ENCODE measurements at regions not wholly inside any gene's neighbourhood (a gene's known extent, or its start where the extent isn't known, plus 50 kb on each side); places are given as distances from the start of the nearest gene placed in this dataset.
A peak's percentile ranks its signal among the peaks of the same experiment; 100 is the strongest.

DNA sequence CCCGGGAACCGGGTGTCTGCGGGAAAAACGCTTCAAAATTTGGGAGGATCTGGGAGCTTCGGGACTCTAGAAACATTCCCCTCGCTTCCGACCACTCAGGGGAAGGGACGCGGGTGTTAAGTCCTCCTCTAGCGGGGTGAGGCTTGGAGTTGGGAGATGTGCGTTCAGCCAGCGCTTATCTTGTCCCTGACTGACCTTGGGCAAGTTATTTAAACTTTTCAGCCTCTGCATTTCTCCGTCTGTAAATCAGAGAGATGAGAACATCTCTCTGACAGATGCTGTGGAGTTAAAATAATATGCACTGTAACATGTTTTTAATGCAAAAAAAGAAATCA, 76.9 kb upstream of the ANO4 start:
- H3K36me3 ChIP-seq (ENCODE audit: control insufficient read depth, insufficient read depth, low read length): no peaks in the 10 kb centered on the region
- H3K27me3 ChIP-seq (ENCODE audit: control insufficient read depth, insufficient read depth, low read length): peaks cover 21% of the 10 kb centered on the region
- ATAC-seq (no peak), DNase-seq (ENCODE audit: low read depth, low spot score) (no peak)
- in situ Hi-C loops (cut with HindIII; ENCODE audit: low pct_unique_long_range_greater_than_20kb, low sequenced_read_pairs) (no loop called here), intact Hi-C loops (cut with micrococcal nuclease; ENCODE audit: unreplicated experiment) (no loop called here)
- ChIA-PET POLR2A (no interaction called here), CTCF (no interaction called here)
- TF ChIP-seq POLR2AphosphoS5 (IDR thresholded peaks at IDR 0.05; ENCODE audit: low read depth, low read length): no peak
- no peak for TF ChIP-seq TCF7L2 (IDR thresholded peaks at IDR 0.05; ENCODE audit: low read depth, low read length)
- TF ChIP-seq, protein P1, sequence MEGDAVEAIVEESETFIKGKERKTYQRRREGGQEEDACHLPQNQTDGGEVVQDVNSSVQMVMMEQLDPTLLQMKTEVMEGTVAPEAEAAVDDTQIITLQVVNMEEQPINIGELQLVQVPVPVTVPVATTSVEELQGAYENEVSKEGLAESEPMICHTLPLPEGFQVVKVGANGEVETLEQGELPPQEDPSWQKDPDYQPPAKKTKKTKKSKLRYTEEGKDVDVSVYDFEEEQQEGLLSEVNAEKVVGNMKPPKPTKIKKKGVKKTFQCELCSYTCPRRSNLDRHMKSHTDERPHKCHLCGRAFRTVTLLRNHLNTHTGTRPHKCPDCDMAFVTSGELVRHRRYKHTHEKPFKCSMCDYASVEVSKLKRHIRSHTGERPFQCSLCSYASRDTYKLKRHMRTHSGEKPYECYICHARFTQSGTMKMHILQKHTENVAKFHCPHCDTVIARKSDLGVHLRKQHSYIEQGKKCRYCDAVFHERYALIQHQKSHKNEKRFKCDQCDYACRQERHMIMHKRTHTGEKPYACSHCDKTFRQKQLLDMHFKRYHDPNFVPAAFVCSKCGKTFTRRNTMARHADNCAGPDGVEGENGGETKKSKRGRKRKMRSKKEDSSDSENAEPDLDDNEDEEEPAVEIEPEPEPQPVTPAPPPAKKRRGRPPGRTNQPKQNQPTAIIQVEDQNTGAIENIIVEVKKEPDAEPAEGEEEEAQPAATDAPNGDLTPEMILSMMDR (IDR thresholded peaks at IDR 0.05): no peak
- TF ChIP-seq, protein P2, sequence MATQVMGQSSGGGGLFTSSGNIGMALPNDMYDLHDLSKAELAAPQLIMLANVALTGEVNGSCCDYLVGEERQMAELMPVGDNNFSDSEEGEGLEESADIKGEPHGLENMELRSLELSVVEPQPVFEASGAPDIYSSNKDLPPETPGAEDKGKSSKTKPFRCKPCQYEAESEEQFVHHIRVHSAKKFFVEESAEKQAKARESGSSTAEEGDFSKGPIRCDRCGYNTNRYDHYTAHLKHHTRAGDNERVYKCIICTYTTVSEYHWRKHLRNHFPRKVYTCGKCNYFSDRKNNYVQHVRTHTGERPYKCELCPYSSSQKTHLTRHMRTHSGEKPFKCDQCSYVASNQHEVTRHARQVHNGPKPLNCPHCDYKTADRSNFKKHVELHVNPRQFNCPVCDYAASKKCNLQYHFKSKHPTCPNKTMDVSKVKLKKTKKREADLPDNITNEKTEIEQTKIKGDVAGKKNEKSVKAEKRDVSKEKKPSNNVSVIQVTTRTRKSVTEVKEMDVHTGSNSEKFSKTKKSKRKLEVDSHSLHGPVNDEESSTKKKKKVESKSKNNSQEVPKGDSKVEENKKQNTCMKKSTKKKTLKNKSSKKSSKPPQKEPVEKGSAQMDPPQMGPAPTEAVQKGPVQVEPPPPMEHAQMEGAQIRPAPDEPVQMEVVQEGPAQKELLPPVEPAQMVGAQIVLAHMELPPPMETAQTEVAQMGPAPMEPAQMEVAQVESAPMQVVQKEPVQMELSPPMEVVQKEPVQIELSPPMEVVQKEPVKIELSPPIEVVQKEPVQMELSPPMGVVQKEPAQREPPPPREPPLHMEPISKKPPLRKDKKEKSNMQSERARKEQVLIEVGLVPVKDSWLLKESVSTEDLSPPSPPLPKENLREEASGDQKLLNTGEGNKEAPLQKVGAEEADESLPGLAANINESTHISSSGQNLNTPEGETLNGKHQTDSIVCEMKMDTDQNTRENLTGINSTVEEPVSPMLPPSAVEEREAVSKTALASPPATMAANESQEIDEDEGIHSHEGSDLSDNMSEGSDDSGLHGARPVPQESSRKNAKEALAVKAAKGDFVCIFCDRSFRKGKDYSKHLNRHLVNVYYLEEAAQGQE (IDR thresholded peaks at IDR 0.05; ENCODE audit: insufficient read depth in 1 of 2, low read depth in 2 of 2, low read length in 1 of 2): no peak
- no peak for TF ChIP-seq SIN3A (IDR thresholded peaks at IDR 0.05; ENCODE audit: borderline replicate concordance, insufficient read depth, low read depth, low read length)
- peak overlapping the region; percentile 1 to 38; a peak in 1 of 4 replicates for H3K4me3 ChIP-seq (ENCODE audit: low read depth in 2 of 2, low read length in 2 of 2)
- H3K27ac ChIP-seq (ENCODE audit: low read length): no peak overlapping the region
- H3K4me1 ChIP-seq (ENCODE audit: control insufficient read depth, insufficient read depth, low read length): no peaks in the 10 kb centered on the region
- no TSS peak for BruUV-seq (replicated peaks)
- H3K9me3 ChIP-seq (ENCODE audit: control insufficient read depth, insufficient read depth, low read depth, low read length): no peaks in the 10 kb centered on the region

DNA sequence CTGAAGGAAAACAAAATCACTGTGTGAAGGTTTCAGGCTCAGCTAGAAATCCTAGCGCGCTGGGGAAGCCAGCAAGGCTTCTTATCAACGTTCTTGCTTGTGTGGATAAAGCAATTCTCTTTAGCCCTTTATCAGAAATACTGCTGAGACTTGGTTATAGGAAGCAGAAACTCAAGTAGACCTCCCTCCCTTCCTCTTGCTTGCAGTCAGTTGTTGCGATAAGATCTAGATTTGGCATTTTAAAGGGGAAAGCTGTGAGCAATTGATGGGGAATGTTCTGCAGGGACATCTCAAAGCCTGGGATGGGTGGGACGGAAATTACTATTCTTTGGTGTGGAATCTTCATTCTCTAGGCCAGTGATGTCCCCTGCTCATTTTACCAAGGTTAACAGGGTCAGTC, 76.4 kb upstream of the ANO4 start:
- Histone ChIP-seq H3K27me3 (ENCODE audit: control insufficient read depth, insufficient read depth, low read length) (peaks cover 21% of the 10 kb centered on the region), H3K36me3 (ENCODE audit: control insufficient read depth, insufficient read depth, low read length) (no peaks in the 10 kb centered on the region), H3K4me1 (ENCODE audit: control insufficient read depth, insufficient read depth, low read length) (no peaks in the 10 kb centered on the region), H3K9me3 (ENCODE audit: control insufficient read depth, insufficient read depth, low read depth, low read length) (no peaks in the 10 kb centered on the region), H3K27ac (ENCODE audit: low read length) (no peak overlapping the region), H3K4me3 (ENCODE audit: low read depth in 2 of 2, low read length in 2 of 2) (no peak overlapping the region)
- no peak for ATAC-seq
- POLR2A ChIA-PET: no interaction called here
- no peak for TF ChIP-seq SIN3A (IDR thresholded peaks at IDR 0.05; ENCODE audit: borderline replicate concordance, insufficient read depth, low read depth, low read length)
- TF ChIP-seq, protein P2 (IDR thresholded peaks at IDR 0.05; ENCODE audit: insufficient read depth in 1 of 2, low read depth in 2 of 2, low read length in 1 of 2): no peak
- no peak for TF ChIP-seq TCF7L2 (IDR thresholded peaks at IDR 0.05; ENCODE audit: low read depth, low read length)
- TF ChIP-seq, protein P1 (IDR thresholded peaks at IDR 0.05): no peak
- no peak for TF ChIP-seq POLR2AphosphoS5 (IDR thresholded peaks at IDR 0.05; ENCODE audit: low read depth, low read length)
- no TSS peak for BruUV-seq (replicated peaks)
- CTCF ChIA-PET: no interaction called here
- intact Hi-C loops (cut with micrococcal nuclease; ENCODE audit: unreplicated experiment): no loop called here
- no peak for DNase-seq (ENCODE audit: low read depth, low spot score)
- in situ Hi-C loops (cut with HindIII; ENCODE audit: low pct_unique_long_range_greater_than_20kb, low sequenced_read_pairs): no loop called here
